Tongue (tissue), 1 donor: ENCODE measurements at regions not wholly inside any gene's neighbourhood (a gene's known extent, or its start where the extent isn't known, plus 50 kb on each side); places are given as distances from the start of the nearest gene placed in this dataset.

ENCODE experiments used
- DNase-seq: peaks from one replicate; pipeline ENCODE4 v3.0.0-alpha.2; 2015

GRCh38 chr10:10500937-10501336 lies 516.7 kb upstream of the CELF2 start:
- no peak for DNase-seq

- no peak for DNase-seq
Observed at GRCh38 chr10:10503772-10504171, 513.9 kb upstream of the CELF2 start.

GRCh38 chr10:10508211-10508610 lies 509.5 kb upstream of the CELF2 start:
- peak; percentile 72 for DNase-seq

- no peak for DNase-seq
Observed at GRCh38 chr10:10510179-10510578, 507.5 kb upstream of the CELF2 start.

- no peak for DNase-seq
Observed at GRCh38 chr10:10513067-10513466, 504.6 kb upstream of the CELF2 start.

GRCh38 chr10:10513898-10514297 lies 503.8 kb upstream of the CELF2 start:
- DNase-seq, result no peak

GRCh38 chr10:10514797-10515196 lies 502.9 kb upstream of the CELF2 start:
- no peak for DNase-seq

- no peak for DNase-seq
Observed at GRCh38 chr10:10515479-10516204, 502.0 kb upstream of the CELF2 start.

GRCh38 chr10:10516346-10517130 lies 501.1 kb upstream of the CELF2 start:
- DNase-seq, result no peak

GRCh38 chr10:10517866-10518265 lies 499.8 kb upstream of the CELF2 start:
- no peak for DNase-seq

- DNase-seq, result no peak
Observed at GRCh38 chr10:10519674-10520073, 498.0 kb upstream of the CELF2 start.

GRCh38 chr10:10520491-10521385 lies 496.9 kb upstream of the CELF2 start:
- DNase-seq, result no peak

- no peak for DNase-seq
Observed at GRCh38 chr10:10526846-10527245, 490.8 kb upstream of the CELF2 start.

- DNase-seq, result no peak
Observed at GRCh38 chr10:10527861-10528562, 489.7 kb upstream of the CELF2 start.

GRCh38 chr10:10528563-10528910 lies 489.1 kb upstream of the CELF2 start:
- DNase-seq, result no peak

- no peak for DNase-seq
Observed at GRCh38 chr10:10530313-10530712, 487.4 kb upstream of the CELF2 start.

GRCh38 chr10:10532236-10532635 lies 485.4 kb upstream of the CELF2 start:
- DNase-seq, result no peak

- peak; percentile 67 for DNase-seq
Observed at GRCh38 chr10:10532826-10533225, 484.8 kb upstream of the CELF2 start.

- peak; percentile 49 for DNase-seq
Observed at GRCh38 chr10:10533437-10533836, 484.2 kb upstream of the CELF2 start.

- peak; percentile 65 for DNase-seq
Observed at GRCh38 chr10:10538326-10538725, 479.3 kb upstream of the CELF2 start.

GRCh38 chr10:10540398-10540797 lies 477.3 kb upstream of the CELF2 start:
- DNase-seq, result no peak

GRCh38 chr10:10542477-10542876 lies 475.2 kb upstream of the CELF2 start:
- DNase-seq, result no peak
